ENCODE measurements at regions not wholly inside any gene's neighbourhood (a gene's known extent, or its start where the extent isn't known, plus 50 kb on each side); places are given as distances from the start of the nearest gene placed in this dataset.

- H3K4me1 ChIP-seq: no peaks in the 10 kb centered on the region
- TF ChIP-seq POLR2A (IDR thresholded peaks at IDR 0.05) (no peak), CTCF (IDR thresholded peaks at IDR 0.05) (no peak), POLR2AphosphoS5 (IDR thresholded peaks at IDR 0.05) (no peak), EP300 (IDR thresholded peaks at IDR 0.05) (no peak)
- 87 to 96% methylated on average over 2 of the region's 2 CpGs for WGBS, 2 donors
- intact Hi-C loops (cut with DNase I): no loop called here
- no peaks in the 10 kb centered on the region for H3K27me3 ChIP-seq
- no peak for DNase-seq
- H3K9me3 ChIP-seq: no peaks in the 10 kb centered on the region
- no peaks in the 10 kb centered on the region for H3K36me3 ChIP-seq
- H3K27ac ChIP-seq: no peak overlapping the region
- no peak overlapping the region for H3K4me3 ChIP-seq
These were observed 253.8 kb downstream of the QDPR start for GRCh38 chr4:17258106-17258505.

GRCh38 chr4:17252131-17252530 lies 259.8 kb downstream of the QDPR start:
- intact Hi-C loops (cut with DNase I): no loop called here
- 49 to 86% methylated on average over 2 of the region's 2 CpGs for WGBS, 2 donors
- Histone ChIP-seq H3K4me1 (no peaks in the 10 kb centered on the region), H3K9me3 (no peaks in the 10 kb centered on the region), H3K4me3 (no peak overlapping the region), H3K36me3 (no peaks in the 10 kb centered on the region), H3K27ac (no peak overlapping the region), H3K27me3 (no peaks in the 10 kb centered on the region)
- DNase-seq: no peak
- TF ChIP-seq CTCF (IDR thresholded peaks at IDR 0.05) (no peak), EP300 (IDR thresholded peaks at IDR 0.05) (no peak), POLR2AphosphoS5 (IDR thresholded peaks at IDR 0.05) (no peak), POLR2A (IDR thresholded peaks at IDR 0.05) (no peak)

DNA sequence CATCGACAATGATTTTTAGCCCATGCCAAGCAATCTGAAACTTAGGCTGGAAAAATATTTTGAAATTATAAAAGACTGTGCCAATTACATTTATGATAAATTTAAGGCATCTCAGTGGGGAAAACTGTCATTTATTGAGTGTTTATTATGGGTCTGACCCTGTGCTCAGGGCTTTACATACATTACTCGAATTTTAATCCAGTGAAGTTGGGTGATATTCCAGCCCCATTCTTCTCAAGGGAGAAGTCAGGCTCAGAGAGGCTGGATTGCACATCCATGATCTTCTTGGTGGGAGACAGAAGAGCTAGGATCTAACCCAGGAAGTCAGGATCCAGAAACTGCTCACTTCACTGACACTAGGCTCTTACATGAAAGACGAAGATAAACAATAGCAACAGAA lies 260.8 kb downstream of the QDPR start:
- Histone ChIP-seq H3K36me3 (no peaks in the 10 kb centered on the region), H3K27ac (no peak overlapping the region), H3K9me3 (no peaks in the 10 kb centered on the region), H3K4me1 (no peaks in the 10 kb centered on the region), H3K27me3 (no peaks in the 10 kb centered on the region), H3K4me3 (no peak overlapping the region)
- no peak for TF ChIP-seq EP300 (IDR thresholded peaks at IDR 0.05)
- no peak for TF ChIP-seq POLR2A (IDR thresholded peaks at IDR 0.05)
- TF ChIP-seq CTCF (IDR thresholded peaks at IDR 0.05): no peak
- no peak for TF ChIP-seq POLR2AphosphoS5 (IDR thresholded peaks at IDR 0.05)
- WGBS, 2 donors: 59 to 73% methylated on average over 3 of the region's 3 CpGs
- DNase-seq: no peak
- intact Hi-C loops (cut with DNase I): no loop called here

DNA sequence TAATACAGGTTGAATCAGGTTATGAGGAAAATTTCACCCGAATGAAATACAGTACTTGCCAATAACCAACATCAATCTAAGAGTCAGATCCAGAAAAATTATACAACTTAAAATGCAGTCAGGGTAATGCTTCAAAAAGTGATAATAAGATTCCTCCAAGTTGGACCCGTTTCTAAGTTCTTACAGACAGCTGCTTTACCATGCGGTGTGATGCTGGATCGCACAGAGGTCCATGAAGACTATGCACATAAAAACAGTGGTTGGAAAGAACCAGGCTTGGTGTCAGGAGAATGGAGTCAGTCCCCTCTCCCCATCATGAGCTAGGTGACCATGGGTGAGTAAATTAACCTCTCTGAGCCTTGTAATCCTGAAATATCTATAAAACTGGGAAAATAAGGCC lies 261.3 kb downstream of the QDPR start:
- WGBS, 2 donors: 84 to 86% methylated on average over 4 of the region's 4 CpGs
- Histone ChIP-seq H3K36me3 (no peaks in the 10 kb centered on the region), H3K4me3 (no peak overlapping the region), H3K27ac (no peak overlapping the region), H3K4me1 (no peaks in the 10 kb centered on the region), H3K9me3 (no peaks in the 10 kb centered on the region), H3K27me3 (no peaks in the 10 kb centered on the region)
- no peak for TF ChIP-seq POLR2AphosphoS5 (IDR thresholded peaks at IDR 0.05)
- TF ChIP-seq EP300 (IDR thresholded peaks at IDR 0.05): no peak
- TF ChIP-seq POLR2A (IDR thresholded peaks at IDR 0.05): no peak
- intact Hi-C loops (cut with DNase I): no loop called here
- DNase-seq: no peak

- Histone ChIP-seq H3K9me3 (no peaks in the 10 kb centered on the region), H3K4me3 (no peak overlapping the region), H3K27ac (no peak overlapping the region), H3K36me3 (no peaks in the 10 kb centered on the region), H3K27me3 (no peaks in the 10 kb centered on the region), H3K4me1 (no peaks in the 10 kb centered on the region)
- intact Hi-C loops (cut with DNase I): no loop called here
- WGBS, 2 donors: 81 to 86% methylated on average over 2 of the region's 2 CpGs
- TF ChIP-seq POLR2A (IDR thresholded peaks at IDR 0.05) (no peak), EP300 (IDR thresholded peaks at IDR 0.05) (no peak)
- DNase-seq: no peak
These were observed 265.2 kb downstream of the QDPR start for GRCh38 chr4:17246656-17247055.

DNA sequence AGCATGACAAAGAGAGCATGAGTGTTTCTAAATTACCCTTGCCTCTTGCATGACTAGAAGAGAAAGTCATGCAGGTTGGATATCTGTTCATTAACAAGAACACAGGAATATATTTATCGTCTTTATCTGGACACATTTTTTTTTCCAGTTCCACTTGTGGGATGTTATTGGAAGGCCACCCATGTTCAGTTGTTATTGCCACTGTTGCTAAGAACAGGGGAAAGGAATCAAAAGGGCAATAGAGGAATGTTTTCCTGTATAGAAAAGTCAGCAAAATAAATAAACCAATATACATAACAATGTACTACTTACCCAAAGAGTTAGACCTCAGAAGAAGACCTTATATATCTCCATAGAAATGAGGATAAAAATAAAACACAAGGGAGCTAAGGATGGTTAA lies 270.1 kb downstream of the QDPR start:
- Histone ChIP-seq H3K27me3 (no peaks in the 10 kb centered on the region), H3K4me1 (no peaks in the 10 kb centered on the region), H3K36me3 (no peaks in the 10 kb centered on the region), H3K9me3 (no peaks in the 10 kb centered on the region), H3K27ac (no peak overlapping the region), H3K4me3 (no peak overlapping the region)
- intact Hi-C loops (cut with DNase I): no loop called here
- DNase-seq: no peak
- no peak for TF ChIP-seq EP300 (IDR thresholded peaks at IDR 0.05)
- no peak for TF ChIP-seq POLR2AphosphoS5 (IDR thresholded peaks at IDR 0.05)
- TF ChIP-seq POLR2A (IDR thresholded peaks at IDR 0.05): no peak
- no peak for TF ChIP-seq CTCF (IDR thresholded peaks at IDR 0.05)
- WGBS, 2 donors: 72 to 78% methylated on average over 1 of the region's 1 CpG

Measured in sigmoid colon (tissue), 6 donors.